K562 (cell line): ENCODE measurements at regions not wholly inside any gene's neighbourhood (a gene's known extent, or its start where the extent isn't known, plus 50 kb on each side); places are given as distances from the start of the nearest gene placed in this dataset.

ENCODE experiments used
- ATAC-seq: fragments of 200-7000 bp; cut with Tn5 transposase; 3 replicates; pipeline ENCODE4 v1.9.1; 2020; ENCODE audit warnings: moderate library complexity
- BruUV-seq: library from RNA; stranded (reverse); fragments of 400-500 nt; replicated peaks from 2 replicates; lab custom pipeline; 2021; lab: Mats Ljungman, UMichigan
- CTCF ChIA-PET: fragments of 300-600 bp; formaldehyde crosslinking; extraction: SDS; loops from one replicate; lab custom pipeline; 2021; ENCODE audit warnings: low intra/inter-chr PET ratio; lab: Yijun Ruan, JAX
- POLR2A ChIA-PET: fragments of 300-600, 350-650 bp; sonication (Branson Sonifier 250); formaldehyde crosslinking; extraction: SDS; loops from one replicate; lab custom pipeline; 2021; ENCODE audit warnings: antibody characterized with exemption, inconsistent platforms; lab: Yijun Ruan, JAX
- DNase-seq, 4 experiments: peaks; one replicate each; pipeline versions ENCODE4 v3.0.0 to v3.0.0-alpha.2; 2011 to 2018; ENCODE audit warnings: low spot score in 3 of 4, mixed read lengths in 3 of 4; ENCODE audit errors: extremely low read depth in 1 of 4
- FAIRE-seq: peaks from 2 replicates; lab custom pipeline; 2011; peaks lifted over from hg19 to GRCh38; lab: Jason Lieb, UNC
- H2AFZ ChIP-seq: 2 replicates; pipeline ENCODE4 v1.6.0; 2011; ENCODE audit warnings: low read depth, low read length, control low read depth, inconsistent platforms
- H3K27ac ChIP-seq: fragments of 200-600 bp; 3 replicates; pipeline ENCODE4 v1.8.0; 2011; ENCODE audit warnings: low read depth, mild to moderate bottlenecking, control low read depth, inconsistent platforms, low read length, moderate library complexity, mixed read lengths; ENCODE audit errors: extremely low read depth
- H3K27me3 ChIP-seq, 2 experiments: fragments of 300-600 bp in 1 of 2; 2 replicates in 1 of 2; 3 replicates in 1 of 2; pipeline versions ENCODE4 v1.6.0 to v1.8.0; 2011; ENCODE audit warnings: inconsistent platforms in 2 of 2, low read length in 2 of 2, mild to moderate bottlenecking in 1 of 2, mixed read lengths in 1 of 2, moderate library complexity in 1 of 2; ENCODE audit not compliant: control insufficient read depth in 2 of 2, insufficient read depth in 2 of 2
- H3K36me3 ChIP-seq: fragments of 300-600 bp; 3 replicates; pipeline ENCODE4 v1.8.0; 2011; ENCODE audit warnings: mild to moderate bottlenecking, low read length, inconsistent platforms; ENCODE audit not compliant: control insufficient read depth, insufficient read depth
- H3K4me1 ChIP-seq, 2 experiments: fragments of 200-600 bp in 1 of 2; replicated peaks in 1 of 2; 2 replicates in 1 of 2; 3 replicates in 1 of 2; pipeline versions ENCODE4 v1.5.1 to v1.8.0; 2011; ENCODE audit warnings: inconsistent platforms in 2 of 2, low read length in 2 of 2, mild to moderate bottlenecking in 1 of 2, mixed read lengths in 1 of 2, moderate library complexity in 1 of 2; ENCODE audit not compliant: control insufficient read depth in 2 of 2, insufficient read depth in 2 of 2
- H3K4me2 ChIP-seq: 2 replicates; pipeline ENCODE4 v1.6.1; 2011; ENCODE audit warnings: low read length, control low read depth, inconsistent platforms, mixed read lengths; ENCODE audit not compliant: insufficient read depth
- H3K4me3 ChIP-seq: fragments of 200-600 bp; sonication (generic), shearing (Covaris generic); 2 replicates; pipeline ENCODE4 v1.5.1; 2016; ENCODE audit warnings: control low read depth, inconsistent platforms
- H3K79me2 ChIP-seq: fragments of 200-600 bp; 3 replicates; pipeline ENCODE4 v1.8.0; 2011; ENCODE audit warnings: low read length, inconsistent platforms; ENCODE audit not compliant: control insufficient read depth, insufficient read depth
- H3K9ac ChIP-seq, 2 experiments: 2 replicates each; pipeline versions ENCODE4 v1.6.0 to v1.6.1; 2011; ENCODE audit warnings: low read depth in 2 of 2, low read length in 2 of 2, control low read depth in 1 of 2, inconsistent platforms in 1 of 2, mild to moderate bottlenecking in 1 of 2, mixed read lengths in 1 of 2; ENCODE audit not compliant: insufficient read depth in 1 of 2
- H3K9me1 ChIP-seq: one replicate; pipeline ENCODE4 v1.6.0; 2011; ENCODE audit warnings: inconsistent platforms, mild to moderate bottlenecking, low read length, moderate library complexity; ENCODE audit not compliant: control insufficient read depth, insufficient read depth
- H3K9me3 ChIP-seq: replicated peaks from 2 replicates; pipeline ENCODE4 v1.5.1; 2011; ENCODE audit warnings: low read depth, low read length, inconsistent platforms; ENCODE audit not compliant: control insufficient read depth, insufficient read depth
- H4K20me1 ChIP-seq: replicated peaks from 2 replicates; pipeline ENCODE4 v1.6.1; 2011; ENCODE audit warnings: low read length, inconsistent platforms, mixed read lengths; ENCODE audit not compliant: control insufficient read depth, insufficient read depth
- CREM ChIP-seq: IDR thresholded peaks from 2 replicates; pipeline ENCODE4 v1.6.1; 2014; ENCODE audit warnings: antibody characterized with exemption, low read depth
- TCFL5 ChIP-seq: fragments of 250-450 bp; sonication (Bioruptor Pico); conservative IDR thresholded peaks from 2 replicates; pipeline ENCODE4 v1.6.1; 2021; ENCODE audit warnings: mild to moderate bottlenecking, moderate library complexity, matching md5 sums
- ZBTB40 ChIP-seq, 2 experiments: fragments of 450-650 bp in 1 of 2; sonication (generic) in 1 of 2; formaldehyde crosslinking in 1 of 2; IDR thresholded peaks; 2 replicates each; pipeline versions ENCODE4 v1.7.1 to v1.9.0; 2016 to 2022; ENCODE audit warnings: inconsistent platforms in 1 of 2, mild to moderate bottlenecking in 1 of 2, missing genetic modification reagents in 1 of 2
- ZNF263 ChIP-seq: sonication (generic); formaldehyde crosslinking; IDR thresholded peaks from 2 replicates; pipeline ENCODE4 v1.8.0; 2022; ENCODE audit warnings: mild to moderate bottlenecking, missing genetic modification reagents, borderline replicate concordance
- ZNF282 ChIP-seq: sonication (generic); formaldehyde crosslinking; IDR thresholded peaks from 2 replicates; pipeline ENCODE4 v1.8.1; 2023; ENCODE audit warnings: missing genetic modification reagents
- ZNF609 ChIP-seq: sonication (generic); formaldehyde crosslinking; IDR thresholded peaks from 2 replicates; pipeline ENCODE4 v1.8.1; 2023; ENCODE audit warnings: missing genetic modification reagents, mild to moderate bottlenecking, borderline replicate concordance
- ZNF668 ChIP-seq: fragments of 250-450 bp; sonication (Bioruptor Pico); IDR thresholded peaks from 2 replicates; pipeline ENCODE4 v1.8.0; 2022; ENCODE audit warnings: mild to moderate bottlenecking, inconsistent platforms
- ZSCAN32 ChIP-seq: fragments of 450-650 bp; formaldehyde crosslinking; IDR thresholded peaks from 2 replicates; pipeline ENCODE4 v1.4.0; 2020; ENCODE audit warnings: mild to moderate bottlenecking, moderate library complexity
- WGBS: fragments of 100-300 bp; shearing (Covaris generic); methylation state at CpG from one replicate; pipeline ENCODE4 v1.1.6; 2016; ENCODE audit warnings: low coverage, mixed read lengths; ENCODE audit not compliant: insufficient coverage; ENCODE audit errors: missing lambda C conversion rate; 5-methylcytosine and 5-hydroxymethylcytosine counted together
- in situ Hi-C: fragments of 300-500 bp; cut with MboI; formaldehyde crosslinking; loops from 4 replicates; pipeline ENCODE4 v1.15.0; 2018; ENCODE audit warnings: inconsistent platforms, mixed read lengths
- intact Hi-C: fragments of 100-400 bp; cut with micrococcal nuclease; formaldehyde crosslinking; loops from 2 replicates; pipeline ENCODE4 v1.14.2; 2022

GRCh38 chr10:10796774-10797415 lies 220.8 kb upstream of the CELF2 start:
- Histone ChIP-seq H3K9me1 (no peaks in the 10 kb centered on the region), H3K4me1 (no peaks in the 10 kb centered on the region), H3K9ac (no peak overlapping the region), H3K27me3 (0 out of 5 replicates have a peak, but pooled peaks cover 0 to 6% of the 10 kb centered on the region in 2 experiments), H3K27ac (no peak overlapping the region), H3K36me3 (no peaks in the 10 kb centered on the region), H4K20me1 (no peaks in the 10 kb centered on the region), H3K4me2 (no peak overlapping the region), H2AFZ (no peak overlapping the region), H3K79me2 (no peaks in the 10 kb centered on the region), H3K4me3 (no peak overlapping the region), H3K9me3 (no peaks in the 10 kb centered on the region)
- DNase-seq = no peak
- no peak for FAIRE-seq
- intact Hi-C loops = no loop called here
- BruUV-seq = no TSS peak
- ChIA-PET CTCF (no interaction called here), POLR2A (interaction anchor here (1.4 kb wide), 1 partner anchor 9 kb away, joined by 6 read pairs; no protein-coding TSS in a partner anchor)
- in situ Hi-C loops = no loop called here
- no peak for ATAC-seq
- WGBS = 3% methylated on average over 6 of the region's 6 CpGs
- TF ChIP-seq ZNF668 (no peak), ZNF282 (CRISPR knock-in tag) (no peak), TCFL5 (CRISPR knock-in tag) (no peak), ZSCAN32 (no peak), ZNF609 (no peak), ZBTB40 (IDR thresholded peaks at IDR 0.05) (no peak), ZBTB40 (CRISPR knock-in tag; IDR thresholded peaks at IDR 0.05) (no peak), ZNF263 (CRISPR knock-in tag) (no peak), CREM (no peak)
